GM23248 (cell line): ENCODE measurements at regions not wholly inside any gene's neighbourhood (a gene's known extent, or its start where the extent isn't known, plus 50 kb on each side); places are given as distances from the start of the nearest gene placed in this dataset.

ENCODE experiments used
- EZH2 ChIP-seq: fragments of 200-600 bp; sonication (generic); IDR thresholded peaks from 2 replicates; pipeline ENCODE4 v1.6.1; 2018; ENCODE audit warnings: antibody characterized with exemption, mild to moderate bottlenecking; ENCODE audit not compliant: insufficient read depth, poor library complexity, severe bottlenecking
- EZH2phosphoT487 ChIP-seq: fragments of 200-600 bp; sonication (generic); IDR thresholded peaks from 2 replicates; pipeline ENCODE4 v1.6.1; 2018; ENCODE audit warnings: antibody characterized with exemption, moderate library complexity, mild to moderate bottlenecking, low read depth; ENCODE audit not compliant: insufficient read depth

DNA sequence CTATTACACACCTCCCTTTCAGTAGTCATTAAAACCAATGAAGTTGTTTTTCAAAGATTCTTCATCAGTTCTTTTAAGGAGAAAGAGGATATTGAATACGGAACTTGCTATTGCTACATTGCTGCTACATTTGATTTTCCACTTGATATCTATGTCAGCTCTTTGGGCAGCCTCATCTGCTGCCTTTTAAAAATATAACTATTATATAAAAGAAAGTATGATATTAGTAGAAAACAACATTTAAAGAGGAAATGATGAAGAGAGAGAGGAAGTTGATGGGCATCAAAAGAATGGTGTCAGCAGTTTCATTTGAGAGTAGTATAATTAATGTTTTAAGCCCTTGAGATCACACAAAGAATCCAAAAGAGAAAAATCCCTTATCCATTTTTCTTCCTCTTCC lies 171.4 kb downstream of the NFKBIZ start:
- TF ChIP-seq EZH2phosphoT487 (no peak), EZH2 (no peak)
